Smooth muscle cell (in vitro differentiated cells): ENCODE measurements at regions not wholly inside any gene's neighbourhood (a gene's known extent, or its start where the extent isn't known, plus 50 kb on each side); places are given as distances from the start of the nearest gene placed in this dataset.

Experiments
- DNase-seq: peaks from one replicate; lab custom pipeline; 2025; ENCODE audit not compliant: unreplicated experiment; lab: John Stamatoyannopoulos, UW
- H2AFZ ChIP-seq: fragments of 200-600 bp; sonication (generic); 2 replicates; pipeline ENCODE4 v1.6.0; 2016; ENCODE audit warnings: antibody characterized with exemption, low read depth, mild to moderate bottlenecking
- H3F3A ChIP-seq: fragments of 200-600 bp; sonication (generic); 2 replicates; pipeline ENCODE4 v1.6.0; 2017; ENCODE audit warnings: antibody characterized with exemption, low read depth
- H3K27ac ChIP-seq: fragments of 200-600 bp; sonication (generic); 2 replicates; pipeline ENCODE4 v1.5.1; 2016; ENCODE audit warnings: low read depth, mild to moderate bottlenecking
- H3K27me3 ChIP-seq: fragments of 200-600 bp; sonication (generic); 2 replicates; pipeline ENCODE4 v1.6.1; 2016; ENCODE audit warnings: low read depth, mild to moderate bottlenecking
- H3K36me3 ChIP-seq: fragments of 200-600 bp; sonication (generic); 2 replicates; pipeline ENCODE4 v1.5.1; 2016; ENCODE audit warnings: low read depth
- H3K4me1 ChIP-seq: fragments of 200-600 bp; sonication (generic); 2 replicates; pipeline ENCODE4 v1.5.1; 2016; ENCODE audit warnings: low read depth
- H3K4me2 ChIP-seq: fragments of 200-600 bp; sonication (generic); 2 replicates; pipeline ENCODE4 v1.6.0; 2016; ENCODE audit warnings: mild to moderate bottlenecking
- H3K4me3 ChIP-seq: fragments of 200-600 bp; sonication (generic); 2 replicates; pipeline ENCODE4 v1.5.1; 2016; ENCODE audit warnings: mild to moderate bottlenecking
- H3K79me2 ChIP-seq: fragments of 200-600 bp; sonication (generic); 2 replicates; pipeline ENCODE4 v1.6.0; 2016; ENCODE audit warnings: low read depth, mild to moderate bottlenecking
- H3K9ac ChIP-seq: fragments of 200-600 bp; sonication (generic); 2 replicates; pipeline ENCODE4 v1.6.0; 2016; ENCODE audit warnings: low read depth
- H3K9me3 ChIP-seq: fragments of 200-600 bp; sonication (generic); replicated peaks from 2 replicates; pipeline ENCODE4 v1.5.1; 2016; ENCODE audit warnings: low read depth
- H4K20me1 ChIP-seq: fragments of 200-600 bp; sonication (generic); 2 replicates; pipeline ENCODE4 v1.6.0; 2016; ENCODE audit warnings: low read depth
- CTCF ChIP-seq: fragments of 200-600 bp; sonication (generic); IDR thresholded peaks from 2 replicates; pipeline ENCODE4 v1.5.1; 2017; ENCODE audit warnings: borderline replicate concordance, mild to moderate bottlenecking, antibody characterized with exemption; ENCODE audit not compliant: insufficient read depth, poor library complexity, severe bottlenecking
- WGBS: methylation state at CpG from one replicate; pipeline ENCODE4 v1.1.7; 2016; ENCODE audit warnings: low lambda C conversion rate; 5-methylcytosine and 5-hydroxymethylcytosine counted together

GRCh38 chr3:147886879-147887278 lies 477.7 kb downstream of the ZIC1 start:
- H3K4me1 ChIP-seq = no peaks in the 10 kb centered on the region
- WGBS = 35% methylated on average over 2 of the region's 2 CpGs
- no peaks in the 10 kb centered on the region for H3K79me2 ChIP-seq
- no peaks in the 10 kb centered on the region for H3F3A ChIP-seq
- no peak overlapping the region for H2AFZ ChIP-seq
- H3K27ac ChIP-seq = no peak overlapping the region
- H3K4me2 ChIP-seq = no peak overlapping the region
- no peaks in the 10 kb centered on the region for H3K27me3 ChIP-seq
- DNase-seq = no peak
- H4K20me1 ChIP-seq = no peaks in the 10 kb centered on the region
- H3K36me3 ChIP-seq = no peaks in the 10 kb centered on the region
- H3K9me3 ChIP-seq = no peaks in the 10 kb centered on the region
- H3K4me3 ChIP-seq = no peak overlapping the region
- TF ChIP-seq CTCF = no peak
- H3K9ac ChIP-seq = no peak overlapping the region

DNA sequence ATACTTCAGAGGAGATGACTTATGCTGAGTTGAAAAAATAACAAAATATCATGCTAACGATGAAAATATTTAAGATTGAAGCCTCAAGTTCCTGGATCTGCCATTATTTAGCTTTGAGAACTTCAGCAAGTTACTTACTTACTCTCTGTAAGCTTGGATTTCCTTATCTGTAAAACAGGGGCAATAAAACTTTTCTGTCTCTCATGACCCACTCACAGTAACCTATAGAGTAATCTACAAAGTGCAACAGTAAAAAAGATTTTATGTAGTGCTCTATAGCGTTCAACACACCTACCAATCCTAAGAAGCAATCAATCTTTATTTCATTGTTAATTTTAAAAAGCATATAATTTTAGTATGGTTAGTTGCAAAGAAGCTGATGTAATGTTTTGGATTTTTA lies 478.6 kb downstream of the ZIC1 start:
- WGBS = 27% methylated on average over 2 of the region's 2 CpGs
- no peak overlapping the region for H3K9ac ChIP-seq
- H2AFZ ChIP-seq = no peak overlapping the region
- no peak for DNase-seq
- no peak overlapping the region for H3K27ac ChIP-seq
- no peak for TF ChIP-seq CTCF
- no peaks in the 10 kb centered on the region for H3F3A ChIP-seq
- no peaks in the 10 kb centered on the region for H3K36me3 ChIP-seq
- no peaks in the 10 kb centered on the region for H3K9me3 ChIP-seq
- H3K79me2 ChIP-seq = no peaks in the 10 kb centered on the region
- no peaks in the 10 kb centered on the region for H4K20me1 ChIP-seq
- no peak overlapping the region for H3K4me3 ChIP-seq
- H3K4me2 ChIP-seq = no peak overlapping the region
- H3K4me1 ChIP-seq = no peaks in the 10 kb centered on the region
- H3K27me3 ChIP-seq = no peaks in the 10 kb centered on the region

GRCh38 chr3:147890114-147890513 lies 480.9 kb downstream of the ZIC1 start:
- no peak overlapping the region for H3K4me2 ChIP-seq
- H3K27ac ChIP-seq = no peak overlapping the region
- no peak overlapping the region for H3K4me3 ChIP-seq
- TF ChIP-seq CTCF = no peak
- no peak overlapping the region for H2AFZ ChIP-seq
- H3K4me1 ChIP-seq = no peaks in the 10 kb centered on the region
- no peaks in the 10 kb centered on the region for H3K9me3 ChIP-seq
- H3K9ac ChIP-seq = no peak overlapping the region
- H3F3A ChIP-seq = no peaks in the 10 kb centered on the region
- no peaks in the 10 kb centered on the region for H3K27me3 ChIP-seq
- no peaks in the 10 kb centered on the region for H3K36me3 ChIP-seq
- DNase-seq = no peak
- H4K20me1 ChIP-seq = no peaks in the 10 kb centered on the region
- no peaks in the 10 kb centered on the region for H3K79me2 ChIP-seq

- TF ChIP-seq CTCF = no peak
- H3K9ac ChIP-seq = no peak overlapping the region
Measured at GRCh38 chr3:147895509-147895908, 486.3 kb downstream of the ZIC1 start.

More at GRCh38 chr3:147895509-147895908, 486.3 kb downstream of the ZIC1 start:
- Histone ChIP-seq H3K36me3 (no peaks in the 10 kb centered on the region), H2AFZ (no peak overlapping the region), H4K20me1 (no peaks in the 10 kb centered on the region), H3K4me1 (no peaks in the 10 kb centered on the region), H3F3A (no peaks in the 10 kb centered on the region), H3K9me3 (no peaks in the 10 kb centered on the region), H3K4me2 (no peak overlapping the region), H3K79me2 (no peaks in the 10 kb centered on the region), H3K4me3 (no peak overlapping the region), H3K27ac (no peak overlapping the region), H3K27me3 (no peaks in the 10 kb centered on the region)
- WGBS = 89% methylated on average over 1 of the region's 1 CpG
- DNase-seq = no peak
